HG03045 (cell line): ENCODE measurements at regions not wholly inside any gene's neighbourhood (a gene's known extent, or its start where the extent isn't known, plus 50 kb on each side); places are given as distances from the start of the nearest gene placed in this dataset.

Experiments used
- ATAC-seq: cut with Tn5 transposase; IDR thresholded peaks from one replicate; pipeline ENCODE4 v1.9.1; 2021; ENCODE audit warnings: mild to moderate bottlenecking, moderate library complexity; ENCODE audit not compliant: unreplicated experiment

DNA sequence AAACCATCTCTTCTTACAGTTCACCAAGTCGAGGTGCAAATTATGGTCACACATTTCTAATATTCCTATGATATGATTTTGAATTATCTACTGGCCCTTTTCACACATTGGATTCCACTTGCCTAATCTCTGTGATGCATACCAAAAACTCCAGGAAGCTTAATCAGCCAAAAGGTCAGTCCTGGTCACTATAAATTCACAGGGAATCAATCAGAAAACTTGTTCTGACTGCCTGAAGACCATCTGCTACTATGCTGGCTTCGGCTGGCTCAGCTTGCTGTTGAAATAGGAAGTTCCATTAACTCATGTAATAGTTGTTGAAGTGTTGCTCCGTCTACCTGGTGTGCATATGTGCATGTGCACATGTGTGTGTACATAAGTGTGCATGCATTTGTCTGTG lies 142.8 kb upstream of the FLRT2 start:
- no peak for ATAC-seq

DNA sequence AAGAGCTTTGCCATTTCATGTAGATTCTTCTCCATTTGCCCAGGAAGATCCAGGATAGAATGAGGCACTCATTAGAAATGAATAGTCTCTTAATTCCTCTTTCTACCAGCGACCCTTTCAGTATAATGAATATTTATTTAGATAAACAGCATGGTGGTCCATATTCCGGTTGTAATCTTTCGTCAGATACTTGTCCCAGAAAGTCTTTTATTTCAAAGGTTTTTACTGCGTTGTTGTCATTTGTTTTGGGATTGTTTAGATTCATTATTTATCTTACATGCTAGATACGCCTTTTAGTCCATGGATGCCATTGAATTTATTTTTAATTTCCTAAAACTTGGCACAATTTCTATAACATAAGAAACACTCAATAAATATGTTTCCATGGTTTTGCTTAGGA lies 139.7 kb upstream of the FLRT2 start:
- no peak for ATAC-seq

DNA sequence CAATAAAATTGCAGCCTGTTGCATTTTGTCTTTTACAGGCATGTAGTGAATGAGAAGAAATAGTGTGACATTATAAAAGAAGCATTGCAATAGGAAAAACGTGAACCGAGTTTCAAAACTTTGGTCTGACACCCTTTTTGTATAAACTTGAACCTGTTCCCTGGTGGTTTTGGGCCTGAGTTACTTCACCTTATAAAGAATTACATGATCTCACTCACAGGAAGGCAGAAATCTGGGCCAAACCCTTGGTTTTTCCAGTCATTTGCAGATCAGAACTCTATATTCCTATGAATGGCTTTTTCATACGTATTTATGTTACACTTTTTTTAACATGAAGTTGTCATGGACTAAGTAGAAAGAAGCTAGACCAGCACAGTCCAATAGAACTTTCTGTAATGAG lies 138.5 kb upstream of the FLRT2 start:
- no peak for ATAC-seq

DNA sequence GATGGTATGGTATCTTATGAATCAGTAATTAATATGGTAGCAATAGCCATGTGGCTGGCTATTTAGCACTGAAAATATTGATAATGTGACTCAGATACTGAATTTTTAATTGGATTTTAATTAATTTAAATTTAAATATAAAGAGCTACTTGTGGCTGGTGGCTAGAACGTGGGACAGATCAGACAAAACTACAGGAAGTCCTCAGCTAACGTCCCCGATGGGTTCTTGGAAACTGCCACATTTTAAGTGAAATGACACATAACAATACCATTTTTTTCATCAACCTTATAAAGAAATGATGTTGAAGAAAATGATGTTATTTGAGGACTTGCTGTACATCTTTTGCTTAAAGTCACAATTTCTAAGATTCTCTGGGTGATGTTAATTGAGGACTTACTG lies 138.1 kb upstream of the FLRT2 start:
- no peak for ATAC-seq

DNA sequence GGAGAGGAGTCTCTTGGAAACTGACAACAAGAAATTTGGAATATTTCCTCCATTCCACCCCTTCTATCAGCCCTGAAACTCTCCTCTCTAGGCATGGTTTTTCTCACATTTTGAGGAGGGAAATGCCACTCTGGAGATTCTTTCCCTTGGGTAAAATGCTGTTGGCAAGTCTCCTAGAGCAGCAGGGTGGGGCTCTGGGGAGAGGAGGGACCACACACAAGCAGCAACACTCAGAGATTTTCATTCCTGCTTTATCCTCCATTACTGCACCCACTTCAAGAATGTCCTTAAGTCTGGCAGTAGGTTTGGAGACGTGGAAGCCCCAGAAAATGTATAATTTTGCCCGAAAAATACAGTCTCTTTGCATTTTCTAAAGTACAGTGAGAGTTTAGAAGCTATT lies 130.8 kb upstream of the FLRT2 start:
- no peak for ATAC-seq

DNA sequence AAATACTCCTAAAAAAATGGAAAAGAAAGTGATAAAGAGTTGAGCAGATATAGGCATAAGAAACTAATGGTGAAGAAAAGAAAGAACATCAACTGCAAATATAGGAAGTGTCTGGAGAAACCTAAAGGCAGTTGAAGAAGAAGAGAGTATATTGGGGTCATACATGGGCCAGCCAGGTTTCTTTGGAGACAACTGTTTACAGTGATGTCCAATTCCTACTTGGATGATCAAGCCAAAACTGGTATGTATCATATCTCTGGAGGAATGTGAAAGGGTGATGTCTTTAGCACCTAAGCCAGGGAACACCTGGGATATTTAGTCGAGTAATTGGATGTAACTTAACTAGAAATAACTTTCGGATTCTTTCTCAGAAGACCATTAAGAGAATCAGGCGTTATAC lies 129.3 kb upstream of the FLRT2 start:
- no peak for ATAC-seq

DNA sequence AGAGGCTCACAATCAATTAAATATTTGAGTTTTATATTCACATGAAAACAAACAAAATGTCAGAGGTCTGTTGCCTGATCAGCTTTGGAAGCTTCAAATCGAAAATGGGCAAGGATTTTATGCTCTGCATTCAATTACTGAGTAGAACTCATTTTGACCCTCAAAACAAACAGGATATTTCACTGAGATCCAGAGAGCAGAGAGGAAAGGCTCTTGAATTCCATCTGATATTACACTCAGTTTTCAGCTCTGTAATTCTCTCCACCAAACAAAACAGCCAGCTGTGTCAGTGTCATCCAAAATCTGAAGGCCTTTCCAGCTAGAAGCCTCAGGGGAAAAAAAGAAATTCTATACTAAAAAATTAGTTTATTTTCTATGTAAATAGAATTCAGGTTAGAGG lies 128.6 kb upstream of the FLRT2 start:
- no peak for ATAC-seq

DNA sequence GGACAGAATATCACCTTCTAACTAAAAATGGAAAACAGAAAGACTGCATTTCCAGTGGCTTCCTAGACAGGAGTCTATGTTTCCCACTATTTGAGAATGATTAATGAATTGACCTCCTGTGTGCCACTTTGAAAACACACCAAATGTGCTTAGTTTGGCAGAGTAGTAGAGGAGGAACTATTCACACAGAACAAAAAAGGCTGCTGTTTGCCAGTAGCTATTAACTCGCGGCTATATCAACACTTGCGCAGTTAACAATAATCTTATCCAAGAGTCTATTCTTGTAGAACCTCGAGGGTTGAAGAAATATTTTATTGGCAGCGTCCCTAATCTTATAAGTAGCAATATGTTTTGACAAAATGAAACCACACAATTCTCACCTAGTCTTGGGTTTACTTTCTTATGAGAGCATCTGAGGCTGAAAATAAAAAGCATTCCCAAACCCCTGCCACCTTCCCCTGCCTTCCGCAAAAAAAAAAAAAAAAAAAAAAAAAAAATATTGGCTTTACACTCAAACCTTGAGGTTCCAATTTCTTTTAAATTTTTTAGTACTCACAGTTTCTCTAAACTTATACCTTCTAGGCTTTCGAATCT lies 127.3 kb upstream of the FLRT2 start:
- ATAC-seq, result no peak

DNA sequence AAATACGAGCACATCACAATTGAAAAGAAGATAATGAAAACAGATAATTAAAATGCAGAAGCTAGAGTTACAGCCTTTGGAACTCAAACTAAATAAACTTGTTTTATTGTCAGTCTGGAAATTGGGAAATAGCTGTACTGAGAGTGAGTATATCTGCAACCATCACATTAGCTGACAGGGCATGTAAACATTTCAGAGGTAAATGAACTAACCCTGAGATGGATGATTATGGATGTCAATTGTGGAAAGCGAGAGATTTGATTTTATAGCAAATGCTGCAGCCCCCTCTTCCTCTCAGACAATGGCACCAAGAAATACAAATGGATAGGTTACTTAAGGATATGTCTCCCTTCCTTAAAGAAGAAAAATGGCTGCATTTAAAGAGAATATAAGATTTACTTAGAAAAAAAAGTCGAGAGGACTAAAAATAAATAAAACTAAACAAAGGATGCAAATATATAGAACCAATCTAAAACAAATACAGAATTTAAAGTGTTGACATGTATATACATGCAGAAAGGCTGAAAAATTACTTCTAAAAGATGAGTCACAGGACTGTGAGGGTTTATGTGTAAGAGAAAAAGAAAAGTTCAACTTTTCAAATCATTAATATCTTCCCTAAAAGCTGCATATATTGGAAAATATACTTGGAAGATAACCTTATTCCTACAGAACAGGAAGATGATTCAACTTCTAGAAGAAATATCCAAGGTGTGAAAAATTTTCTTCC lies 120.3 kb upstream of the FLRT2 start:
- no peak for ATAC-seq

DNA sequence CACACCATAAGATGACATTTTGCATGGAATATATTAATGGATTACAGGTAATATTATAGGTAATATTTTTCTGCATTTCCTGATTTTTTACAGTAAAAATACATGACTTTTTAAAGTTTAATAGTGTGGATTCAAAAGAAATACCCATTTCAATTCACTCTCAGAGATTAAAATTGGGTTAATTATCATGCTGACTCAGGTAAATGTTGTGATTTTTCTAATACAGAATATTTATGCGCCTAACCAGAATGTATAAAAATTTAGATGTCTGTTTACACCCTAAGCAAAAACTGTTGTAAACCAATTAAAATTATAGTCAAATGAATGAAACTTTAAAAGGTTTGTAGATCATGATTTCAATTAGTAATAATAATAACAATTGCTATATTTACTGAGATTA lies 117.2 kb upstream of the FLRT2 start:
- no peak for ATAC-seq

DNA sequence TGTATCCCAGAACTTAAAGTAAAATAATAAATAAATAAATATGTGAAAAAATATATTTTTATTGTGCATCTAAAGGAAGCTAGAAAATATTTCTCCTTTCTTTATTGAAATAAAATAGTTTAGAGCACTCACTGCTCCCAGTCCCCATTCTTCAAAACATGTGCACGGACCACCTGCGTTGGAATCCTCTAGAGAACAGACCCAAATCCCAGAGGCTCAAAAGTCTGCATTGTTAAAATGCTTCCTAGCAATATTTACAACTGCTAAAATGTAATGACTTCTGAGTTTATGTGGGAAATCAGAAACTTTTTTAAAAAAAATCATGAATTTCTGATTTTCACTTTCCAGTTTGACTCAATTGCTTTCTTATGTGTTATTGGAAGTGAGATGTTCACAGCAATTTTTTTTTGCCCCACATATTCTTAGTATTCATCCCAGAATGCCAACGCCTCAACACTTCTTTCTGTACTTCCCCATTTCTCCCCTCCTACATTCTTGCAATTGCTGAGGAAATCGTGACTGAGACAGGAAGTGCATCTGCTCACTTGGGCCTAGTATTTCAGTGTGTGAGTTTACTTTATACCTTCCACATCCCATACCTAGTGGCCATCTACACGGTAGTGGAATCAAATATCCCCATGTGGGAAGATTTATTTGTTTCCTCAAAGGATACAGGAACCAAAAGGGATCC lies 116.0 kb upstream of the FLRT2 start:
- ATAC-seq, result no peak

DNA sequence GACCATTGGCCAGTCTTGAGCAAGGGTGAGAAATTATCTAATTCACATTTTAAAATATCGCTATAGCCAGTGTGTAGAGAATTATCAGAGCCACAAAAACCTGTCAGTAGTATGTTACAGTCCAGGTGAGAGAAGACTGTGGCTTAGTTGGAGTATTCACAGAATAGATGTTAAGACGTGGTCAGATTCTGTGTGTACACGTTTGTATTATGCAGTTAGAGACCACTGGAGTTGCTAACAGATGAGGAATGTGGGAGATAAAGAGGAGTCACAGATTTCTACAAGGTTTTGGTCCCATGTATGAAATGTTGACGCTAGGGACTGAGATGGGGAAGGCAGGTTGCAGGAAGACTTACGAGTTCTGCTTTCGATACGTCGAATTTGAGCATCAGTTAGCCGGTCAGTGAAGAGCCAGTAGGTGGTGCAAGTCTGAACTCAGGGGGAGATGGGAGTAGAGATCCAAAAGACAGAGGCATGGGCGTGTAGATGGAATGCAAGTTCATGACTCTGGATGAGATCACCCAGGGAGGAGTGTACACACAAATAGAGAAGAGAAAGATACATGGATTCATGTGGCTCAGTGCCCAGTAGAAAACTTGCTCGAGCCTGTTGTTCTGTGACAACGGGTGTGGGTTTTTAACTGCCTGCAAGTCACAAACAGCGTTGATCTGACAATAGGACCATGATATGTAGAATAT lies 114.8 kb upstream of the FLRT2 start:
- no peak for ATAC-seq

DNA sequence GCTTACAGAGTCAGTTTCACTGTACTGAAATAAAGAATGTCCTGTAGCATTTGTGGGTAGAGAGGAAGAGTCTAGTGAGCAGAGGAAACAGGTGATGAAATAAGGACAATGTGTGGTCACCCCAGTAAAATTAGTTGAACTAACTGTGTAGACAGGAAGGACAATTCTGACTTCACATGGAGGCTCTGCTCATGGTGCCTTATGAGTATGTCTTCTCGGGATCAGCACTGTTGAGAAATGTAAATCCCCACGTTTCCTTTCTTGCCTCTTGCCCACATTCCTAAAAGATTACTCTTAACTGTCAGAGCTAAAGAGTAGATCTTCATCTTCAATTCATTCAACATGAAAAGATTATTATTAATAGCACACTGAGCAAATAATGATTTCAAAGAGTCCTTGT lies 113.2 kb upstream of the FLRT2 start:
- no peak for ATAC-seq

DNA sequence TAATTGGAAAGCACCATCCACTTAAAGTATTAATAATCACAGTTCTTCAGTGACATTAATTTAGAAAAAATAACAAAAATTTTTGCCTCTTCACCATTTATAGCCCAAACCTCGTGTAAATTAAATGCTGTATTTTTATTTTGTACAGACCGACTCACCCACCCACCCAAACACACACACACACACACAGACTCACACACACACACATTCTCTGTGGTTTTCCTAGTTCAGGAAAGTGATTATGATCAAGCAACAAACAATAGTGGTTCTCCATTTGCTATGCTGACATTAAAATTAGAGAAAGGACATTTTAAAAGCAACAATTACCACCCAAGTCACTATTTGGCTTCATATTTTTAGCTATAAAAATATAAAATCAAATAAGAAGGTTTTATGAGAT lies 112.5 kb upstream of the FLRT2 start:
- ATAC-seq, result no peak

DNA sequence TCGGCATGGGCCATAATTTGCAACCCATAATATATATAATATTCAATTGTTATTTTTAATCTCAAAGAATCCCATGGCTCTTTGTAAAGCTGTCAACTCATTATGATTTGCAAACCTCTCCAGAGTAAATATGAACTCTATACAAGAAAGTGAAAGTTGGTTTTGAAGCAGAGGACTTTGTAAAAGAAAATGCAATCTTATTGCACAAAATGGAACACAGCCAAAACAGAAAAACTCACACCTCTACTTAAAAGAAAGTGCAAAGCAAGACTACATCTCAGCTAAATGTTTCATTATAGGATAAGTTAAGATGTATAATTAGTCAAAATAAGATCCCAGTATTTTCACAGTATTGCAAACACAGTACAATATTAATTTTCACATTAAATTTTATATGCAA lies 111.2 kb upstream of the FLRT2 start:
- no peak for ATAC-seq

DNA sequence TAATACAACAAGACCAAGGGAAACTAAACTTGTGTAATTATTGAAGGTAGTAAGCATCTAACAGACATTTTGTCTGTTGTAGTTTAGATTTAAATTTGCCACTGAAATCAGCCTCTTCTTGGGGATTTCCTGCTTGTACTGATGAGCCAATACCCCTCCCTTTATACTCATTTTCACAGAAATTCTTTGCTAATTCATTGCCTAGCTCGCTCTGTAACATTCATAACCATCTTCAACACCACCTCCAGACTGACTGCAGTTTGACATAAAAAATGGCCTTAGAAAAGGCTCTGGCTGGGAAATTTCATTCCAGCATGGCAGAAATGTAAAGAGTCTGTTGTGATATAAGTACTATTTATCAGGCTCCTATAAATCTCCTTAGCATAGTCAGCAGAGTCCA lies 109.7 kb upstream of the FLRT2 start:
- ATAC-seq, result no peak

DNA sequence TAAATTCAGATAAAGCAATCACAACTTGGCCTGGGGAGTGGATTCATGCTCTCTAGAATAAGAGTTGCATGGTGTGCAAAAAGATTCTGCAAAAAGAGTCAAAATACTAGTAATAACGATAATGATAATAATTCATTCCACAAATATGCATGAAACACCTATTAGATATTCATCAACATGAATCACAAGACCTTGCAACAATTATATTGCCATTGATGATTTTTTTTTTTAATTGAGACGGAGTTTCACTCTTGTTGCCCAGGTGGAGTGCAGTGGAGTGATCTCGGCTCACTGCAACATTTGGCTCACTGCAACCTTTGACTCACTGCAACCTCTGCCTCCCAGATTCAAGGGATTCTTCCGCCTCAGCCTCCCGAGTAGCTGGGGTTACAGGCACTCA lies 109.2 kb upstream of the FLRT2 start:
- ATAC-seq, result no peak

DNA sequence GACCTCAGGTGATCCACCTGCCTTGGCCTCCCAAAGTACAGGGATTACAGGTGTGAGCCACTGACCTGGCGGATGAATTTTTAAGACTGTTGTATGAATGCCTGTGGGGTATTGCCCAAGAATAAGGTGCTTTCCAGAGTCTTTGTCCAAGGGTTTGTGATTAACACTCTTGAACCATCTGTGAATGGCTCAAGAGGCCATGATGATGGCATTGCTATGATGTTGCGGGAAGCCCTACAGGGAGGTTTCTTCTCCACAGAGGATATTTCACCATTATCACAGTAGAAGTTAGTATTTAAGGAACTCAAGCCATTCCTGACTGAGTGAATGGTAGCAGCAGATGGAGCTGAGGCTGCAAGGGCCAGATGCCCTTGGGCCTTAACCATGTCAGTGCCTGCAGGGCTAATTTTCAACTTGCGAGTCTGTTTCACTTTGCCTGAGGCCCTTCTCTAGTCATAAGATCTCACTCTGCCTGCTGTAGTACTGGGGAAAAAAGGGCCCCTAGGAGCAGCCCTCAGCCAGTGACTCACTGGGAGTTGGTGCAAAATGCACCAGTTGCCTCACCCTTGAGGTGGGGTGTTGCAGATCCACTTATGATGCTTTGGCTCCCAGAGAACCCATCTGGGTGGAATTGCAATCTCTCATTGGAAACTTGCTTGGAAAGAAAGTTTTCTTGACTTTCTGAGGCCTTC lies 108.6 kb upstream of the FLRT2 start:
- no peak for ATAC-seq

DNA sequence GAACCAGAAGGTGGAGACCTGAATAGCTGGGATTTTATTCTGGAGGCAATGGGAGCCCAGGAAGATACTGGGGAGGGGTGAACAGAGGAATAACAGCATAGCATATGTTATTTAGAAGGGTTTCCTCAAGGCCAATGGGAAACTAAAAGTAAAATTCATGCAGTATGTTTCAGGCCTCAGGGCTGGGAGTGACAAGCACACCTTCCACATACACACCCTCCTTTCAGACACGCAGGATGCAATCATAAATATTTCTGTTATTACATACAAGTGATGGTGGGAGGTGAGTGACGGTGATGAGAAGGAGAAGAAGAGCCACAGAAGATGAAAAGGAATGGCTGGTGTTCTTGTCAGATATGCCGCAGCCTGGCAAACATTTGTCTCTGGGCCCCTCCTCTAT lies 106.1 kb upstream of the FLRT2 start:
- ATAC-seq, result no peak

DNA sequence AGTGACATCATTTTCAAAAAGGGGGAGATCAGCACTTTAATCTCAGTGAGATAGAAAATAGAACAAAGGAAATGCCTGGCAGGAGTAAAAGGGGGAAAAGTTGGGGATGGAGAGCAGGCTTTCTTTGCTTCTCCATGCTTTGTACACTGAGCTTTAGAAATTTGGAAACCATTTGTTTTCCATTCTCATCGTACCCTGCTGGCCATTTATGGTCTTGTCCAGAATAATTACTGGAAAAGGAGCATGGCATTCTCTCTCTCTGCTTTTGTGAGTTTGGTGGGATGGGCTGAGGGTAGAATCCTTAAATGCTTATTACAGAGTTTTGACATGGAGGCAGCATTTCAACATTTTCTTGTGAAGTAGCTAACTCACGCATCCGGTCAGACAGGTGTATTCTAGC lies 104.4 kb upstream of the FLRT2 start:
- no peak for ATAC-seq
